Loucy (cell line): ENCODE measurements at regions not wholly inside any gene's neighbourhood (a gene's known extent, or its start where the extent isn't known, plus 50 kb on each side); places are given as distances from the start of the nearest gene placed in this dataset.

Experiments used
- CTCF ChIP-seq: fragments of 200-600 bp; sonication (generic); conservative IDR thresholded peaks from 2 replicates; pipeline ENCODE4 v1.5.1; 2014; ENCODE audit warnings: mild to moderate bottlenecking, antibody characterized with exemption, low read length
- EZH2phosphoT487 ChIP-seq: fragments of 200-600 bp; IDR thresholded peaks from 2 replicates; pipeline ENCODE4 v1.6.1; 2018; ENCODE audit warnings: antibody characterized with exemption, mild to moderate bottlenecking, moderate library complexity, borderline replicate concordance

GRCh38 chr9:12351293-12352044, 341.7 kb upstream of the TYRP1 start:
- TF ChIP-seq CTCF = no peak
- TF ChIP-seq EZH2phosphoT487 = no peak
